22Rv1 (cell line): ENCODE measurements at regions not wholly inside any gene's neighbourhood (a gene's known extent, or its start where the extent isn't known, plus 50 kb on each side); places are given as distances from the start of the nearest gene placed in this dataset.
"Not testable (repeated sequence)": the region's sequence is repeated elsewhere in the genome, so short reads cannot be mapped to it uniquely, and the experiment has no call there.

ENCODE experiments used
- ZFX ChIP-seq: fragments of 450-650 bp; IDR thresholded peaks from 2 replicates; pipeline ENCODE4 v1.6.1; 2017; ENCODE audit warnings: antibody characterized with exemption, borderline replicate concordance
- TF ChIP-seq, protein P1 (sequence below): fragments of 450-650 bp; IDR thresholded peaks from 2 replicates; pipeline ENCODE4 v1.5.1; 2017; ENCODE audit warnings: mild to moderate bottlenecking

DNA sequence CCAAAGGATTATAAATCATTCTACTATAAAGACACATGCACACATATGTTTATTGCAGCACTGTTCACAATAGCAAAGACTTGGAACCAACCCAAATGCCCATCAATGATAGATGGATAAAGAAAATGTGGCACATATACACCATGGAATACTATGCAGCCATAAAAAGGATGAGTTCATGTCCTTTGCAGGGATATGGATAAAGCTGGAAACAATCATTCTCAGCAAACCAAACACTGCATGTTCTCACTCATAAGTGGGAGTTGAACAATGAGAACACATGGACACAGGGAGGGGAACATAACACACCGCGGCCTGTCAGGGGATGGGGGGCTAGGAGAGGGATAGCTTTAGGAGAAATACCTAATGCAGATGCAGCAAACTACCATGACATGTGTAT lies 135.1 kb upstream of the PDE4B start:
- TF ChIP-seq, protein P1, sequence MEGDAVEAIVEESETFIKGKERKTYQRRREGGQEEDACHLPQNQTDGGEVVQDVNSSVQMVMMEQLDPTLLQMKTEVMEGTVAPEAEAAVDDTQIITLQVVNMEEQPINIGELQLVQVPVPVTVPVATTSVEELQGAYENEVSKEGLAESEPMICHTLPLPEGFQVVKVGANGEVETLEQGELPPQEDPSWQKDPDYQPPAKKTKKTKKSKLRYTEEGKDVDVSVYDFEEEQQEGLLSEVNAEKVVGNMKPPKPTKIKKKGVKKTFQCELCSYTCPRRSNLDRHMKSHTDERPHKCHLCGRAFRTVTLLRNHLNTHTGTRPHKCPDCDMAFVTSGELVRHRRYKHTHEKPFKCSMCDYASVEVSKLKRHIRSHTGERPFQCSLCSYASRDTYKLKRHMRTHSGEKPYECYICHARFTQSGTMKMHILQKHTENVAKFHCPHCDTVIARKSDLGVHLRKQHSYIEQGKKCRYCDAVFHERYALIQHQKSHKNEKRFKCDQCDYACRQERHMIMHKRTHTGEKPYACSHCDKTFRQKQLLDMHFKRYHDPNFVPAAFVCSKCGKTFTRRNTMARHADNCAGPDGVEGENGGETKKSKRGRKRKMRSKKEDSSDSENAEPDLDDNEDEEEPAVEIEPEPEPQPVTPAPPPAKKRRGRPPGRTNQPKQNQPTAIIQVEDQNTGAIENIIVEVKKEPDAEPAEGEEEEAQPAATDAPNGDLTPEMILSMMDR = not testable (repeated sequence)
- TF ChIP-seq ZFX = not testable (repeated sequence)
